Stomach (tissue), 4 donors: ENCODE measurements at regions not wholly inside any gene's neighbourhood (a gene's known extent, or its start where the extent isn't known, plus 50 kb on each side); places are given as distances from the start of the nearest gene placed in this dataset.

Experiments used
- CTCF ChIP-seq, 7 experiments: fragments of 450-650 bp in 4 of 7; fragments of 200-600 bp in 3 of 7; sonication (generic) in 3 of 7; IDR thresholded peaks; one replicate each; pipeline ENCODE4 v1.5.1; 2016 to 2019; ENCODE audit warnings: antibody characterized with exemption in 7 of 7, control low read depth in 2 of 7, mild to moderate bottlenecking in 1 of 7
- POLR2A ChIP-seq, 4 donors: fragments of 450-650 bp; IDR thresholded peaks; one replicate each; pipeline ENCODE4 v1.6.1; 2016; ENCODE audit warnings: antibody characterized with exemption in 4 of 4, control low read depth in 2 of 4, mild to moderate bottlenecking in 1 of 4, moderate library complexity in 1 of 4
- POLR2AphosphoS5 ChIP-seq, 3 donors: sonication (generic); formaldehyde crosslinking; IDR thresholded peaks; one replicate each; pipeline ENCODE4 v1.6.1; 2016; ENCODE audit warnings: antibody characterized with exemption in 3 of 3

GRCh38 chr12:41706376-41706775 is 438.3 kb downstream of the GXYLT1 start:
- no peak for TF ChIP-seq POLR2AphosphoS5 (IDR thresholded peaks at IDR 0.05)
- TF ChIP-seq CTCF (IDR thresholded peaks at IDR 0.05): no peak
- no peak for TF ChIP-seq POLR2A (IDR thresholded peaks at IDR 0.05)
